NCI-H1105 treated with DMSO at 0.1 percent for 48 hours (cell line): ENCODE measurements at regions not wholly inside any gene's neighbourhood (a gene's known extent, or its start where the extent isn't known, plus 50 kb on each side); places are given as distances from the start of the nearest gene placed in this dataset.
"Not testable (repeated sequence)": the region's sequence is repeated elsewhere in the genome, so short reads cannot be mapped to it uniquely, and the experiment has no call there.

Source experiments
- DNase-seq: peaks from one replicate; lab custom pipeline; 2025; lab: John Stamatoyannopoulos, UW

DNA sequence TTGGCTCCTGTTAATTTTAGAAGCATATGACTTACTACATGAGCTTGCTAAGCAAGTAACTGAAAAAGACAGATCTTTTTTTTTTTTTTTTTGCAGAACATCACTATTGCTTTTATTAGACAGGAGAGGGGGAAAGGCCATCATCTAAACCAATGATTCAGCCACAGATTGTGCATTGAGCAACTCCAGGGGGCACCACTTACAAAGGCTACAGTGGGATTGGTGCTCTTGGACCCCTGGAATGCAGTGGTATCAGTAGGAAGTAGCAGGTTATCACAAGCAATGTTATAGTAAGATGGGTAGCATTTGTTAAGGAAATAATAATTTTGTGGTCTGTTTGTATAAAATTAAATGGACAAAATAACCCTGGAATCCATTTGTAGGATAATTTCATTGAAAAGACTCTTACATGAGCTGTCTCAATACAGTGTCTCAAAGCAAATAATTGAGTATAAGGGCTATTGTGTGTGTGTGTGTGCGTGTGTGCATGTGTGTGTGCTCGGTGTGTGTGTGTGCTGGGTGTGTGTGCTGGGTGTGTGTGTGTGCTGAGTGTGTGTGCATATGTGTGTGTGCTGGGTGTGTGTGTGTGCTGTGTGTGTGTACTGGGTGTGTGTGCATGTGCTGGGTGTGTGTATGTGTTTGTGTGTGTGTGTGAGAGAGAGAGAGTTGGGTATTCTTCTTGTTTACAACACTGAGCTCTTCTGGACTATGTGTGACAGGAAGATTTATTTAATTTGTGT is 296.3 kb downstream of the PCDH7 start:
- no peak for DNase-seq

DNA sequence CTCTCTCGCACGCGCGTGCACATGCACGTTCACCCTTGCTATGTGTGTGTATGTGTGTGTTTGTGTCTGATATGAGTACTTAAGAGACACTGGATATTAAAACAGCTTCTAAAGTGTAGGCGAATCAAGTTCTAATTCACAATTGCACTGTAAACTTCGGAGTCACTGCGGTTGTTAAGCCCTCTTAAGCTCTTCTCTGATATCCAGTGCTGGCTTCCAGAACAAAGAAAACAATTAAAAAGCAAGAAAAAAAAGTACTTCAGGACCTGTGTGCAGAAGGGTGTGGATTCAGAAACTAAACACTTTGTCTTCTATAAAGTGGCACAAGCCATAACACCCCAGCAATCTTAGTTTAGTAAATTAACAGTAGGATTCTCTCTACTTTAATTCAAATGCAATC is 300.2 kb downstream of the PCDH7 start:
- DNase-seq: no peak

DNA sequence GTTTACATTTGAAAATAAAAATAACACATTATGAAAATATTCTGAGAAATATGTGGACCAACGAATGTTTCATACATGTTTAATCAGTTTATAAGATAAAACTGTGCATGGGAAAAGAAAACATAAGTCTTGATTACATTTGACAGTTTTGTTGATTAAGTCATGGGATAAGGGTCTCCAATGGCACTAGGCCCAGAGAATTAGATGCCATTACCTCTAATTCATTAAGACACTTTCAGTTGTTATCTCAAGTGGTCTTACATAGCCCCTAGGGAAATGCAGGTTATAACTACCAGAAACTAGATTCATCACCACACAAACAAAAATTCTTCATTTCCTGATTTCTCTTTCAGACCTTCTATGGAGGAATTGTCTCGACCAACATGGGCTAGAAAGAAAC is 300.8 kb downstream of the PCDH7 start:
- no peak for DNase-seq

DNA sequence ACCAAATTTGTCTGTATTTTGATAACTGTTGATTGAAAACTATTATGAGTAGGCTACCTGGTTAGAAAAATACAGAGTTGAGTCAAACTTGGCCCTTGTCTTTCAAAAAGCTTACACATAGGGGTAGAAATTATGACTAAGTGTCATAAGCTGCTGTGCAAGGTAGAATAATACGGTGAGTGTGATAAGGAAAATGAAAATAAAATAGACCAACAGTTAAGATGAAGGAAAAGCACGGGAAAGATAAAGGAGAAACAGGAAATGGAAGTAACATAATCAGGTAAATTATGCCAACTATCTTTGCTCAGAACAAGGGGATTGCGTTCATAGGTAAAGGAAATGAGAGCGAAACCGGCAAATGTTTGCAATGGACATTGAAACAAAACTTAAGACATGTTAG is 302.5 kb downstream of the PCDH7 start:
- DNase-seq: no peak

DNA sequence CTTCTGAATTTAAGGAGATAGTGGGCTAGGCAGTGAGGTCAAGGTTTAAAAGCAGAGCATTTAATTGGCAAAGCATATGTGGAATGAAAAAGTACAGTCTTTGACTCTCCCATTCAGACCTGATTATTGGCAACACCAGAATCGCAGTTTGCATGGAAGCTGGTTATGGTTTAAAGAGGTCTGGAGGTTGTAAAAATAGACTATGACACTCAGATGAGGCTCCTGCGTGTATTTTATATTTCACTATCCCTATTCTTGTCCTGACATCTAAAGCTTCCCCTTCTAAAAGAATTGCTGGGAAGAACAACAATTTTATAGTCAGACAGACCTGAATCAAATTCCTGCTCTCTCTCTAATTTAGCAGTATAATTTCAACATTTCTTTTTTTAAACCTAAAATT is 302.9 kb downstream of the PCDH7 start:
- no peak for DNase-seq

DNA sequence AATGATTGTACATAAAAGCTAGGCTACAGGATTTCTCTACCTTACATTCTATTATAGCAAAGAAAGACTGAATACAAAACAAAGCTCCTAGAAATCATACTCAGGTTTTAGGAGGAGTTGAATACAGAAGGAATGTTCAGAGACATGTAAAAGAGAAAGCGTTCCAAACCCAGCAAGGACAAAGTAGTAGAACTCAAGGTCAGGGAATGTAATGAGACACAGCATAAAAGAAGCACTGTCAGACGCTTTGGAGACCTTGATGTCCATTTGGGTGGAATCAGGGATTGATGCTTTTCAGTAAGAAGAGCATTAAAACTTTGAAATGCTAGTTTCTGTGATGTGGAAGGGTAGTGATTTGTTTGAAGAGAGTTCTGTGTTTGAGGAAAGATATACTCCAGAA is 303.6 kb downstream of the PCDH7 start:
- no peak for DNase-seq

DNA sequence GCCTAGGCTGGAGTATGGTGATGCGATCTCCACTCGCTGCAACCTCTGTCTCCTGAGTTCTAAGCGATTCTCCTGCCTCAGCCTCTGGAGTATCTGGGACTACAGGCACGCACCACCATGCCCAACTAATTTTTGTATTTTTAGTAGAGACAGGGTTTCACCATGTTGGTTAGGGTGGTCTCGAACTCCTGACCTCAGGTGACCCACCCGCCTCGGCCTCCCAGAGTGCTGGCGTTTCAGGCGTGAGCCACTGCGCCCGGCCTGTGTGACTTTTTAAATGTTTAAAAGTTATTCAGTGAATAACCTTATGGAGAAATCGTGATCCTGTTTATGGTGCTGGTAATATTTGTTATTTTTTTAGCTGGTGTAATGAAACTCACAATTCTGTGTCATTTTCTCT is 304.6 kb downstream of the PCDH7 start:
- not testable (repeated sequence) for DNase-seq

DNA sequence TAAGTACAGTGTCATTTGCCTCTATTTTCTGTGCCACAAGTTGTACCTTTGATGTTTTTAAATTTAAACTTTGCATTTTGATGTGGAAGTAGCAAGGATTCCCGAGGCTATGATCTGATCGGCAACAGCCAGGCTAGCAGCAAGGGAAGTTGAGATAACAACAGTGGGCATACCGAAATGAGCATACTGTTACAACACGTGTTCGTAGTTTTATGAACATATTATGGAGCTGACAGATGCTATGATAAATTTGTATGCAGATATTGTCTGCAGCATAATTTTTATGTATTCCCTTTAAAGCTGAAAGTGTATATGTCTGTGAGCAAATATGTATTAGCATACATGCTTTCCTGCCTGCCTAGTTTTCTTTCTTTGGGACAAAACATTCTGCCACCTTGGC is 306.1 kb downstream of the PCDH7 start:
- no peak for DNase-seq

DNA sequence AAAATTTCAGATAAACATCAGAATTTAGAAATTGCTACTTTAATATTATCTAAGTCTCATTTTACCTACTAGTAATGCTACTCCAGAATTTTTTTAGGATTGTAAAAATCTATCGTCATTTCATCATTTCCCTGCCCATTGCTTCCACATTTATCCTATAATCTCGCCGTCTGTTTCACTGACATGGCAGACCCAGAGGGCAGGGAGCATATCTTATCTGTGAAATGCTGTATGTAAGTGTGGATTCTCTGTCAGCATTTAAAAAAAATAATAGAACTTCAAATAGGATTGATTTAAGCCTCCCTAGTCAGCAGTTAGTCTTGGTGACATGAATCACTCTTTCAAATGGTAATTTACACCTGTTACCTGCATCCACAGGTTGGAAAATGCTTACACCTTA is 314.4 kb downstream of the PCDH7 start:
- no peak for DNase-seq

DNA sequence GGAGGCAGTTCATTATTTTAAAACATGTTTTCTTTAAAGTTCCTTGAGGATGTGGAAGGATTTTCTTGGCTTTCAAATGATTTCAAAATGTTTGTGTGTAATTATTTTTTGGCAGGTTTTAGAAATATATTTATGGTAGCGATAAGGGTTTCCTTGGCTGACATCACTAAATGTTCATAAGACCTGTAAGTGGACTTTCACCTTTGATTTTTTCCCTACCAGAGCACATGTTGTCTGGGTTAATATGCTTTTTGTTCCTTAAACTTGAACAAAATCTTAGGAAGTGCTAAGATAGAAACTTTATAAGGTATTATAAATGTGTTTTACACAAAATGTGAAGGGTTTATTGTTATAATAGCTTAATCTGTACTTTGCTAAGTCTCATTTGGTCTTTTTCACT is 315.6 kb downstream of the PCDH7 start:
- DNase-seq: no peak

DNA sequence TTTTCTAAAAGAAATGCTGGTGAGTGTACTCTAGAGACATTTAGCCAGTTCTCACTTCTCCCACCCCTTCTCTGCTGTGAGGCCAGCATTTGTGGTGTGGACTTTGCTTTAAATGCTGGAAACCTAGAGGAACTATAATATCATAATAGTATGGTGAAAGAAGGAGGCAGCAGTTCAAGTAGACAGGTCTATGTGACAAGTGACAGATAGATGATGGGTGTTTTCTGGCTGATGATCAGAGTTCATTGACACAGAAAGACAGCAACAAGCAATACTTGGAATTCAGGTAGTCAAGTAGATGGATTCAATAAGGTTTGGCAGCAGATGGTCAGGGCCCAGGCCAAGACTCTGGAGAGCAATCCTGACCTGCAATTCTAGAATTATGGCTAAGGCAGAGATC is 317.5 kb downstream of the PCDH7 start:
- DNase-seq: no peak

DNA sequence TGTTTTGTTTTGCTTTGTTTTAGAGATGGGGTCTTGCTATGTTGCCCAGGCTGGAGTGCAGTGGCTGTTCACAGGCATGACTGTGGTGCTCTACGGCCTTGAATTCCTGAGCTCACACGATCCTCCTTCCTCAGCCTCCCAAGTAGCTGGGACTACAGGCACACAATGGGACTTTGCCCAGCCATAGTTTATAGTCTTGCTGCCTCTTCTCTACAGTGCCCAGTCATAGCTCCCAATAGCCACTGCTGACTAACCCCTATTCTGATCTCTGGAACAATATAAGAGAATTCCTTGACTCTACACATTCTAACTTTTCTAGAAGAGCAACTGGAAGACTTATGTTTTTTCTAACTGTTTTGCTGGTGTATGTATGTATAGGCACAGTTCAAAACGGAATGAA is 319.2 kb downstream of the PCDH7 start:
- DNase-seq: no peak

DNA sequence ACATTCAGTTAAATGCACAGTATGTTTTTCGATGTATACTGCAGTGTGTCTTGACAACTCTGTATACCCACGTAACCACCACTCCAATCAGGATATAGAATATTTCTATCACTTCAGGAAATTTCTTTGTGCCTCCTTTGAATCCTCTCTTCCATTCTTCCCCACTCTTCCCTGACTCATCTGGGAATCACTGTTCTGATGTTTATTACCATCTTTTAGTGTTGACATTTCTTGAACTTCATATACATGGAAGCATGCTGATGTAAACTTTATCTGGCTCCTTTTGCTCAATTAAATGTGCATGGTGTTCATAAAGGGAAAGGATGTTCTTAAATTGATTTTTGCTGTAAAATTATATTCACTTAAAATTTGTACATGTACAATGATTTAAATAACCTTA is 319.9 kb downstream of the PCDH7 start:
- DNase-seq: no peak

DNA sequence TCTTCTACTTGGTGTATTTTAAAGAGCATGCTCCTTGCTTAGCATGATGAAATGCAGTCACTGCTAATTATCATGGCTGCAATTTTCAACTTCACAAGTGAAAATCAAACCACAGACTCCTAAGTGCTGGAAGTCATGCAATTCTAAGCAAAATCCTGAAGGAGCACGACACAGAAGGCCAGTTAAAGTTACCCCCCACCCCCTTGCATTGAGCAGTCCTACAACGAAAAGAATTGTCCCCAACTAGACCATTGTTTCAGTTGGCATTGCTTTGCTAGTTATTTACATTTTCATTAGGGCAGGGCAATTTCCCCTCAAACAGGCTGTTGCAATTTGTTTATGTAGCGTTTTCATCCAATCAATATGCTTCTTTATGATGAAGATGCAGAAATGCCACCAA is 321.2 kb downstream of the PCDH7 start:
- DNase-seq: no peak

DNA sequence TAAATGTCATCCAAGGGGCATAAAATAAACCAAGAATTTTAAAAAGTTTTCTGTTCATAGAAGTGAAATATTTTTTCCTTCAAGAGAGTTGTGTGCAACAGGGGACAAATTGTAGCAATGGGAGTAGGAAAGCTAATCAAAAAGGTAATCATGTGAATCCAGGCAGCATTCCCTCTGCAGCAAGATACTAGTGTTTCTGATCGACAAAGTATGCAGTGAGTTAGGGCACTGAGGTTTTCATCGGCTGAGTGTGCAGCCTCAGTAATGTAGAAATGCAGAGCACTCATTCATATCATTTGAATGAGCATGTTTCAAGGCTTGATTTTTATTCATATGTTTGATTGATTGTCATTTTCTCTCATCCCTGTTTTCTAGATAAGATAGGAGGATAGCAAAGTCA is 321.7 kb downstream of the PCDH7 start:
- no peak for DNase-seq

DNA sequence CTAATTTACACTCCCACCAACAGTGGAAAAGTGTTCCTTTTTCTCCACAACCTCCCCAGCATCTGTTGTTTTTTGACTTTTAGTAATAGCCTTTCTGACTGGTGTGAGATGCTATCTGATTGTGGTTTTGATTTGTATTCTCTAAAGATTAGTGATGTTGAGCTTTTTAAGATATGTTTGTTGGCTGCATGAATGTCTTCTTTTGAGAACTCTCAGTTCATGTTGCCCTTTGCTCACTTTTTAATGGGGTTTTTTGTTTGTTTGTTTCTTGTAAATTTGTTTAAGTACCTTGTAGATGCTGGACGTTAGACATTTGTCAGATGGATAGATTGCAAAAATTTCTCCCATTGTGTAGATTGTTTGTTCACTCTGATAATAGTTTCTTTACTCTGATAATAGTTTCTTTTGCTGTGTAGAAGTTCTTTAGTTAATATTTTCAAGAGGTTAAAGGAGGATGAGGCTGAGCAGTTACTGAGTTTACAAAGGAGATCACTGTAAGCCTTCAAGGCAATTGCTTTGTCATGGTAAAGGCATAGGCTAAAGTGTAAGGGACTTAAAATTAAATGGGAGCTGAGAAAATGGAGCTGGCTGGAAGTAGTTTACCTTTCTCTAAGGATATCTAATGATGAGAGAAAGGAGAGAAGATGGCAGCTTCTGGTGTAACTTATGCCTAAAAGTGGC is 323.4 kb downstream of the PCDH7 start:
- no peak for DNase-seq

DNA sequence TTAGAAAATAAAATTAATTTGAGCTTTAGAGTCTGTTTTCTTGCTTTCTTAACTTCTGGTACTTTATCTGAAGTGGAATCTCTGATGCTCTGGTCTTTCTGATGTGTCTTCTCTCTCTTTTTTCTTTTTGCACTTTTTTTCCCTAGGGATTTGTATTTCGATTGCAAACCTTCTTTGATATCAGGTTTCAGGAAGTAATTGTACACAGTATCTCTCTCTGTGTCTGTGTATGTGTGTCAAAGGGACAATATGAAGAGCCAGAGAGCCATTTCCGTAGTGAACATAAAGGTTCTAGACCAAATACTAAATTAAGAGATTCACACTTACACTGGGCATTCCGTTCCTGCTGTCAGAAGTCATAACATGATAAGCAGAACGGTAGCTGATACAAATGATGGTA is 325.0 kb downstream of the PCDH7 start:
- no peak for DNase-seq

DNA sequence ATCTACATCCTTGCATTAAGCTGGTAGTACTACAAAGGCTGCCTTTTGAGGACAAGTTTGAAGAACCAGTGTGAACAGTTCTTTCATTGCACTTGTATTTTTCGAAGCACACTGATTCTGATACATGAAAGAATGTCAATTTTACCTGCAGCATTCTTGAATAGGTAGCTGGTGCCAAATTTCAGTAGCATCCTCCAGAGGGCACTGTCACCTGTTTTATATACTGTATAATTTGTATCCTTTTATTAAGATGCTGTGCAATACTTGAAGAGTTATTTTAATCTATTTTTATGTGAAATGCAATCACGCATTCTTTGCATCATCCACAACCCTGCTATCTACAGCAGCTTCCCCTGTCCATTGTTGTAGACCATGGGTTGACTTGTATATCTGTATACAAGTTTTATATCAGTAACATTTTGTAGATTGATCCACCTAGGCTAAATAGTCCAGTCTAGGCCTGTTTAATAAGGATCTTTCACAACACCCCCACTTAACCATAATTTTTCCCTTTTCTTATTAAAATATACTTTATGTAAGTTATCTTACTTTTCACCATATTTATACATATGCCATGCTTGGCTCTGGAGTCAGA is 325.7 kb downstream of the PCDH7 start:
- peak; percentile 20 for DNase-seq

DNA sequence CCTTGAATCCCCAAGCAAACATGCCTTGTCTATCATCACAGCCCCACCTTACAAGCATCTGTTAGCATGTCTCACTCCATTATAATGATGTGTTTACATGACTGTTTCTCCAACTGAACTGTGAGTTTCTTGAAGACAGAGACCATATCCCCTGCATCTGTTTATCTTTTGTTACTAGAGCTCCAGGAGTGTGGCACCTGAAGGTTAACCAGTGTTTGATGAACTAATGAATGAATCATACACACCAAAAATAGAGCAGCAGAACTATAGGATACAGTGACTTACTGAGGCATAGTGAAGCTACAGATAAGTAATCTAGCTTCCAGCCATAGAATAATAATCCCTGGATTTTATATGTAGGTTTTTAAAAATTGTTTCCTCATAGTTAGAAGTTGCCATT is 331.0 kb downstream of the PCDH7 start:
- no peak for DNase-seq

DNA sequence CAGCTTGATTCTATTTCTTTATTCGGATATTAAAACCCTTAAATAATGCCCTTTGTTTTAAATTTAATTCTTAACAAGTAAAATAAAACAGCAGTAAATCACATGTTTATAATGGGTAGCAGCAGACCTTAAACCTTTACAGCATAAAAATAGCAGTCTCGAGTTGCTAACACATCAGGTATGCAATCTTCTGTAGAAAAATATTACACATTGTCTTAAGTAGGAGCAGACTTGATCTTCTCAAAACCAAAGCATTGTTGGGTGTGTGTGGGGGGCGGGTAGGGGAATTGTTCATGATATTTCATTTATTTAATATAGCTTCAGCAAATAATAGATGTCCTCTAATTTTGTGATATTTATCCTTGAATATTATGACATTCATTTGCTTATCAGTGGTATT is 331.4 kb downstream of the PCDH7 start:
- no peak for DNase-seq

DNA sequence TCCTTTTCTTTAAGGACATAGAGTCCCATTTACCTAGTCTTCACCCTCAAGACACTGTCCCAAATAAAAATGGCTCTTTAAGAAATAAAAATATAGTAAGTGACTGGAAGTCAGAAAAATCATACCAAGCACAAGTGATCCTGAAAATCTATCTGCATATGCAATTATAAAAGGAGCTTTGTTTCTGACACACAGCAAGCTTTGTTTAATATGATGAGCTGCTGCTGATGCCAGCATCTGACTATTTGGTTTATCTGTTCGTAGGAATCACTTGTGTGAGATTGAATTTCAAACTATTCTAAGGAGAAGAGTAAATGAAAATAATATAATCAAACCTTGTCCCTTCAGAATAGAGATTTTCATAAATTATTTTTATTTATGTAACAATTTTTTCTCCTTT is 332.4 kb downstream of the PCDH7 start:
- DNase-seq: no peak

DNA sequence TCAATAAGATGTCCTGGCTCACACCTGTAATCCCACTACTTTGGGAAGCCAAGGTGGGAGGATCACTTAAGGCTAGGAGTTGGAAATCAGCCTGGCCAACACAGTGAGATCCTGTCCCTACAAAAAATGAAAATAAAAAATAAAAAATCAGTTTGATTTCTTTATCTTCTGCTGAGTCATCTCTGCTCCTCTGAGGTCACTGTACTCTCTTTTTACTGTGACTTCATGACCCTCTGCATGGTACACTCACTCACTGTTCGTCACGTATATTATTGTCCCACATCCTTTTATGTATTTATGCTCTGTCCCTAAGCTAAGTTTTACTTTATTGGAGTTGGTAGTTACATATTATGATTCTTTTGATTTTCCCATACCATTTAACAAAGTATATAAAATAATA is 333.3 kb downstream of the PCDH7 start:
- no peak for DNase-seq

DNA sequence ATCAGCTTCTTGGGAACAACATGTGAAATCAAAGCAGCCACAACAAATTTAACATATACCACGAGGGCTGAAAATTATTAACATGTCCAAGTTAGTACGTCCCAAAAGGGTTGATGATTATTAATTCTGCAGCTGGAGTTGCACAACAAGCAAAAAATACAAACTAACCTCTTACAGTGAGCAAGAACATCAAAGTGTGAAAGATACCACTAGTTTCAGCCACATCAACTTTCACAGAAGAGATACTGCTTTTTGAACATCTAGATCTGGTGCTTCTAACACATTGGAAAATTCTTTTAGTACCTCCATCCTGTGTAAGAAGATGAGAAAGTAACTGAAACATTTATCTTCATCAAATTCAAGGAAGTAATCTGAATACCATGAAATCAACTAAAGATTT is 334.1 kb downstream of the PCDH7 start:
- DNase-seq: no peak

DNA sequence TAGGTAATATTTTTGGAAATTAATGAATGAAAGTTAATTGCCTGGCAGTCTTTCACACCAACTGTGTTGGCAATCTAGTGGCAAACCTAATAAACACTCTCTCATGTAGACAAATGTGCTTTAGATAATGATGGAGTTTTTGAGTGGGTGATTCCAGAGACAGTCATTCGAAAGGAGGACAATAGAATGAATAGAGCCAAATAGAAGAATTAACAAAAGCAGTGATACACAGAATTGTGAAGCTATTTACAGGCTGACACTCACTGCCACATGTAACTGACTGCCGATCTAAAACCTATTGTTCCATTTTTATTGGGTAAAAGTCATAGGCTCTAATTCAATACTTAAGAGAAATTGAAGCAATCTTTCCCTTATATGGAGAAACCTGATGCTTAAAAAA is 338.5 kb downstream of the PCDH7 start:
- DNase-seq: no peak
